Esophagus muscularis mucosa (tissue), 4 donors: ENCODE measurements at regions not wholly inside any gene's neighbourhood (a gene's known extent, or its start where the extent isn't known, plus 50 kb on each side); places are given as distances from the start of the nearest gene placed in this dataset.

Source experiments
- DNase-seq: peaks from one replicate; pipeline ENCODE4 v3.0.0-alpha.2; 2017; ENCODE audit errors: extremely low spot score
- H3K27ac ChIP-seq, 4 donors: fragments of 200-600 bp; sonication (generic); replicated peaks in 1 of 4; 1 replicate in 3 of 4; 2 replicates in 1 of 4; pipeline ENCODE4 v1.5.1; 2016 to 2019; ENCODE audit warnings: mild to moderate bottlenecking in 1 of 4
- H3K27me3 ChIP-seq, 4 donors: fragments of 200-600 bp; sonication (generic); one replicate each; pipeline versions ENCODE4 v1.5.1 to v1.6.0; 2016 to 2019
- H3K36me3 ChIP-seq, 4 donors: fragments of 200-600 bp; sonication (generic); one replicate each; pipeline ENCODE4 v1.5.1; 2016 to 2019
- H3K4me1 ChIP-seq, 4 donors: fragments of 200-600 bp; sonication (generic); one replicate each; pipeline ENCODE4 v1.5.1; 2016 to 2019
- H3K4me3 ChIP-seq, 4 donors: fragments of 200-600 bp; sonication (generic); 1 replicate in 2 of 4; 2 replicates in 2 of 4; pipeline ENCODE4 v1.5.1; 2016 to 2019; ENCODE audit warnings: mild to moderate bottlenecking in 4 of 4, moderate library complexity in 1 of 4
- H3K9me3 ChIP-seq, 4 donors: fragments of 200-600 bp; sonication (generic); 1 replicate in 3 of 4; 2 replicates in 1 of 4; pipeline ENCODE4 v1.5.1; 2016 to 2019
- CTCF ChIP-seq, 3 experiments: fragments of 200-600 bp in 2 of 3; fragments of 450-650 bp in 1 of 3; sonication (generic) in 2 of 3; IDR thresholded peaks; one replicate each; pipeline ENCODE4 v1.5.1; 2017 to 2019; ENCODE audit warnings: antibody characterized with exemption in 3 of 3, mild to moderate bottlenecking in 2 of 3, moderate library complexity in 1 of 3
- EP300 ChIP-seq: sonication (generic); formaldehyde crosslinking; IDR thresholded peaks from one replicate; pipeline ENCODE4 v1.6.1; 2017; ENCODE audit warnings: antibody characterized with exemption
- POLR2A ChIP-seq: fragments of 450-650 bp; IDR thresholded peaks from one replicate; pipeline ENCODE4 v1.6.1; 2017; ENCODE audit warnings: antibody characterized with exemption, moderate library complexity, mild to moderate bottlenecking, low read depth
- POLR2AphosphoS5 ChIP-seq, 2 donors: sonication (generic); formaldehyde crosslinking; IDR thresholded peaks; one replicate each; pipeline ENCODE4 v1.6.1; 2017; ENCODE audit warnings: antibody characterized with exemption in 2 of 2
- WGBS: methylation state at CpG from one replicate; pipeline ENCODE4 v1.1.5; 2018; 5-methylcytosine and 5-hydroxymethylcytosine counted together
- intact Hi-C: fragments of 100-400 bp; cut with DNase I; formaldehyde crosslinking; loops from one replicate; pipeline ENCODE4 v1.15.1; 2023

GRCh38 chr6:166774770-166775169 is 147.7 kb upstream of the RPS6KA2 start:
- Histone ChIP-seq H3K27ac (no peak overlapping the region), H3K4me3 (no peak overlapping the region), H3K27me3 (no peaks in the 10 kb centered on the region), H3K4me1 (peaks cover 0 to 11% (median 0%) of the 10 kb centered on the region in 4 donors), H3K9me3 (no peaks in the 10 kb centered on the region), H3K36me3 (no peaks in the 10 kb centered on the region)
- TF ChIP-seq EP300 (no peak), POLR2AphosphoS5 (IDR thresholded peaks at IDR 0.05) (no peak), POLR2A (no peak), CTCF (IDR thresholded peaks at IDR 0.05) (no peak)
- DNase-seq = no peak
- 67% methylated on average over 12 of the region's 12 CpGs for WGBS
- intact Hi-C loops = loop anchor here (2.0 to 5.0 kb wide), 2 partner anchors 178 to 214 kb away; no protein-coding TSS in a partner anchor

GRCh38 chr6:166774292-166774691 is 147.2 kb upstream of the RPS6KA2 start:
- no peak for TF ChIP-seq EP300
- TF ChIP-seq POLR2AphosphoS5 (IDR thresholded peaks at IDR 0.05) = no peak
- TF ChIP-seq POLR2A = no peak
- TF ChIP-seq CTCF (IDR thresholded peaks at IDR 0.05) = no peak
- Histone ChIP-seq H3K4me3 (no peak overlapping the region), H3K27me3 (no peaks in the 10 kb centered on the region), H3K36me3 (no peaks in the 10 kb centered on the region), H3K4me1 (peaks cover 0 to 11% (median 0%) of the 10 kb centered on the region in 4 donors), H3K9me3 (no peaks in the 10 kb centered on the region), H3K27ac (no peak overlapping the region)
- DNase-seq = no peak
- intact Hi-C loops = loop anchor here (2.0 kb wide), 1 partner anchor 215 kb away; no protein-coding TSS in a partner anchor
- 80% methylated on average over 8 of the region's 8 CpGs for WGBS

- Histone ChIP-seq H3K27ac (no peak overlapping the region), H3K4me3 (no peak overlapping the region), H3K36me3 (no peaks in the 10 kb centered on the region), H3K27me3 (no peaks in the 10 kb centered on the region), H3K4me1 (peaks cover 0 to 11% (median 0%) of the 10 kb centered on the region in 4 donors), H3K9me3 (no peaks in the 10 kb centered on the region)
- no peak for TF ChIP-seq CTCF (IDR thresholded peaks at IDR 0.05)
- TF ChIP-seq POLR2A = no peak
- TF ChIP-seq POLR2AphosphoS5 (IDR thresholded peaks at IDR 0.05) = no peak
- TF ChIP-seq EP300 = no peak
- no peak for DNase-seq
- intact Hi-C loops = no loop called here
- 84% methylated on average over 8 of the region's 8 CpGs for WGBS
Observed at GRCh38 chr6:166772518-166772917, 145.5 kb upstream of the RPS6KA2 start.

- intact Hi-C loops = no loop called here
- H3K4me1 ChIP-seq = peaks cover 0 to 11% (median 0%) of the 10 kb centered on the region in 4 donors
- DNase-seq = no peak
- no peak overlapping the region for H3K27ac ChIP-seq
- 94% methylated on average over 13 of the region's 13 CpGs for WGBS
- no peaks in the 10 kb centered on the region for H3K9me3 ChIP-seq
- H3K27me3 ChIP-seq = no peaks in the 10 kb centered on the region
- no peaks in the 10 kb centered on the region for H3K36me3 ChIP-seq
- no peak for TF ChIP-seq POLR2AphosphoS5 (IDR thresholded peaks at IDR 0.05)
- no peak for TF ChIP-seq POLR2A
- TF ChIP-seq EP300 = no peak
- no peak for TF ChIP-seq CTCF (IDR thresholded peaks at IDR 0.05)
- no peak overlapping the region for H3K4me3 ChIP-seq
Observed at GRCh38 chr6:166771701-166772100, 144.7 kb upstream of the RPS6KA2 start.
